ENCODE measurements at regions not wholly inside any gene's neighbourhood (a gene's known extent, or its start where the extent isn't known, plus 50 kb on each side); places are given as distances from the start of the nearest gene placed in this dataset.

- no peak for TF ChIP-seq PML (IDR thresholded peaks at IDR 0.05; ENCODE audit: low read length)
- no peak for TF ChIP-seq MAFG (tag; conservative IDR thresholded peaks at IDR 0.05)
- TF ChIP-seq ZNF217 (CRISPR knock-in tag; IDR thresholded peaks at IDR 0.05) = no peak
- TF ChIP-seq USF2 (CRISPR knock-in tag; IDR thresholded peaks at IDR 0.05) = no peak
- TF ChIP-seq, protein P1, sequence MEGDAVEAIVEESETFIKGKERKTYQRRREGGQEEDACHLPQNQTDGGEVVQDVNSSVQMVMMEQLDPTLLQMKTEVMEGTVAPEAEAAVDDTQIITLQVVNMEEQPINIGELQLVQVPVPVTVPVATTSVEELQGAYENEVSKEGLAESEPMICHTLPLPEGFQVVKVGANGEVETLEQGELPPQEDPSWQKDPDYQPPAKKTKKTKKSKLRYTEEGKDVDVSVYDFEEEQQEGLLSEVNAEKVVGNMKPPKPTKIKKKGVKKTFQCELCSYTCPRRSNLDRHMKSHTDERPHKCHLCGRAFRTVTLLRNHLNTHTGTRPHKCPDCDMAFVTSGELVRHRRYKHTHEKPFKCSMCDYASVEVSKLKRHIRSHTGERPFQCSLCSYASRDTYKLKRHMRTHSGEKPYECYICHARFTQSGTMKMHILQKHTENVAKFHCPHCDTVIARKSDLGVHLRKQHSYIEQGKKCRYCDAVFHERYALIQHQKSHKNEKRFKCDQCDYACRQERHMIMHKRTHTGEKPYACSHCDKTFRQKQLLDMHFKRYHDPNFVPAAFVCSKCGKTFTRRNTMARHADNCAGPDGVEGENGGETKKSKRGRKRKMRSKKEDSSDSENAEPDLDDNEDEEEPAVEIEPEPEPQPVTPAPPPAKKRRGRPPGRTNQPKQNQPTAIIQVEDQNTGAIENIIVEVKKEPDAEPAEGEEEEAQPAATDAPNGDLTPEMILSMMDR (IDR thresholded peaks at IDR 0.05 in 2 of 3, conservative IDR thresholded peaks at IDR 0.05 in 1 of 3; ENCODE audit: insufficient read depth in 2 of 3, low read depth in 1 of 3, low read length in 3 of 3) = no peak
- TF ChIP-seq, protein P2, sequence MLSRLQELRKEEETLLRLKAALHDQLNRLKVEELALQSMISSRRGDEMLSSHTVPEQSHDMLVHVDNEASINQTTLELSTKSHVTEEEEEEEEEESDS (CRISPR knock-in tag; IDR thresholded peaks at IDR 0.05) = no peak
- no peak for TF ChIP-seq FOXP4 (CRISPR knock-in tag; IDR thresholded peaks at IDR 0.05; ENCODE audit: borderline replicate concordance)
Measured at GRCh38 chr17:77740481-77740880, 218.0 kb upstream of the TNRC6C start.
